ENCODE measurements at regions not wholly inside any gene's neighbourhood (a gene's known extent, or its start where the extent isn't known, plus 50 kb on each side); places are given as distances from the start of the nearest gene placed in this dataset.

DNA sequence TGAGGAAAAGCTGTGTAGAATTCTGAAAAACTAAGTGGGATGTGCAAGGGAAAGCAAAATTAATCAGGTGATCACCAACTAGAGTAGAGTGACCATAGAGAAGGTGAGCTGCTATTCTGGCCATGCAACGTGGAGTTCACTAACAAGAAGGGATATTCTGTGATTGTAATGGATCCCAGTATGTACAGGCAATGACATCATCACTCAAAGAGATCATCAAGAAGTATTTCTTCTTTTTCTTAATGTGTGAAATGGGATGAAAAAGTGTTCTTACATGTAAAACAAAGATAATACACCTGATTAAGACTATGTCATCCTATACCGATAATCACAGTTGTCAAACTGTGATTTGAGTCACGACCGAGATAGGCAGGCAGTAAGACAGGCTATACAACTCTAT, 101.2 kb downstream of the SMPDL3A start:
- DNase-seq (ENCODE audit: extremely low spot score): no peak
- Histone ChIP-seq H3K36me3 (no peaks in the 10 kb centered on the region), H3K27ac (replicated peaks in 1 of 4) (no peak overlapping the region), H3K27me3 (no peaks in the 10 kb centered on the region), H3K9me3 (no peaks in the 10 kb centered on the region), H3K4me1 (no peaks in the 10 kb centered on the region), H3K4me3 (no peak overlapping the region)
- intact Hi-C loops (cut with DNase I): no loop called here
- 82% methylated on average over 4 of the region's 4 CpGs for WGBS
- TF ChIP-seq EP300 (IDR thresholded peaks at IDR 0.05) (no peak), POLR2A (IDR thresholded peaks at IDR 0.05; ENCODE audit: low read depth) (no peak), POLR2AphosphoS5 (IDR thresholded peaks at IDR 0.05) (no peak)
- TF ChIP-seq, protein P1, sequence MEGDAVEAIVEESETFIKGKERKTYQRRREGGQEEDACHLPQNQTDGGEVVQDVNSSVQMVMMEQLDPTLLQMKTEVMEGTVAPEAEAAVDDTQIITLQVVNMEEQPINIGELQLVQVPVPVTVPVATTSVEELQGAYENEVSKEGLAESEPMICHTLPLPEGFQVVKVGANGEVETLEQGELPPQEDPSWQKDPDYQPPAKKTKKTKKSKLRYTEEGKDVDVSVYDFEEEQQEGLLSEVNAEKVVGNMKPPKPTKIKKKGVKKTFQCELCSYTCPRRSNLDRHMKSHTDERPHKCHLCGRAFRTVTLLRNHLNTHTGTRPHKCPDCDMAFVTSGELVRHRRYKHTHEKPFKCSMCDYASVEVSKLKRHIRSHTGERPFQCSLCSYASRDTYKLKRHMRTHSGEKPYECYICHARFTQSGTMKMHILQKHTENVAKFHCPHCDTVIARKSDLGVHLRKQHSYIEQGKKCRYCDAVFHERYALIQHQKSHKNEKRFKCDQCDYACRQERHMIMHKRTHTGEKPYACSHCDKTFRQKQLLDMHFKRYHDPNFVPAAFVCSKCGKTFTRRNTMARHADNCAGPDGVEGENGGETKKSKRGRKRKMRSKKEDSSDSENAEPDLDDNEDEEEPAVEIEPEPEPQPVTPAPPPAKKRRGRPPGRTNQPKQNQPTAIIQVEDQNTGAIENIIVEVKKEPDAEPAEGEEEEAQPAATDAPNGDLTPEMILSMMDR (IDR thresholded peaks at IDR 0.05): no peak

DNA sequence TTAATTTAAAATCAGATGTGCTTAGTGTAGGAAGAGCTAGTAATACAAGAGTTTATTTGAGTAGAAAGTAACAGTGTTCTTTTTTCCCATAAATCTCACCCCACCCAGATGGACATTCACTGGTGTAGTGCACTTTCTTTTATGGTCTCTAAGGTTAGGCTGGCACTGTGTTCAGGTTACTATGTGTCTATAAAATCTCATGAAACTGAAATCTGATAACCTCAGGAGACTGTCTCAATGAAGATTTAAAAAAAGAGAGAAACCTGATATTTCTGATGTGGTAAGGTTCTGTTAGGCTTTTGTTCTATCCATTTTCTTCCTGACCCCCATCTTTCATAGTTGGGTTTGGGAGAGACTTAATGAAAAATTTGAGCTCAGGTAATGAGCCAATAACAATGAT, 101.2 kb upstream of the CLVS2 start:
- intact Hi-C loops (cut with DNase I): no loop called here
- no peaks in the 10 kb centered on the region for H3K4me1 ChIP-seq

DNA sequence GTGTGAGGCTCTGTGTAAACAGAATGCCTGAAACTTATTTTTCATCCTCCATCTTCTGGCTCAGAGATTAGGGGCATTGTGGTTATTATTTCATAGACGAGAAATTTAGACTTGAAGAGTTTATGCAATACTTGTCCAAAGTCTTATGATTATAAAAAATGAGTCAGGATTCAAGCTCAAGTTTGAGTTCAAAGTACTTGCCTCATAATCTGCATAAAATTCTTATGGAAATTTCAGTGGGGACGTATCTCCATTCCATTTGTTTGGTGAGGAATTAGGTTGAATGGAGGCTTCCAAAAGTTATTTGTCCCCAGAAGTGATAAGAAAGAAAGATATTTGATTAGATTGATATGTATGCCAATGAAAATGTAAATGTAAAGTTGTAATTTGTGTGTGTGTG, 93.7 kb upstream of the CLVS2 start:
- H3K27me3 ChIP-seq: no peaks in the 10 kb centered on the region
- intact Hi-C loops (cut with DNase I): no loop called here
- no peak overlapping the region for H3K27ac ChIP-seq (replicated peaks in 1 of 4)
- H3K4me1 ChIP-seq: no peaks in the 10 kb centered on the region
- 64% methylated on average over 2 of the region's 2 CpGs for WGBS
- TF ChIP-seq POLR2A (IDR thresholded peaks at IDR 0.05; ENCODE audit: low read depth) (no peak), POLR2AphosphoS5 (IDR thresholded peaks at IDR 0.05) (no peak), EP300 (IDR thresholded peaks at IDR 0.05) (no peak)
- TF ChIP-seq, protein P1 (IDR thresholded peaks at IDR 0.05): no peak
- no peaks in the 10 kb centered on the region for H3K36me3 ChIP-seq
- DNase-seq (ENCODE audit: extremely low spot score): no peak
- no peaks in the 10 kb centered on the region for H3K9me3 ChIP-seq
- no peak overlapping the region for H3K4me3 ChIP-seq

More for the DNA sequence above, 101.2 kb upstream of the CLVS2 start:
- no peaks in the 10 kb centered on the region for H3K9me3 ChIP-seq
- no peaks in the 10 kb centered on the region for H3K36me3 ChIP-seq
- H3K27me3 ChIP-seq: no peaks in the 10 kb centered on the region
- no peak overlapping the region for H3K27ac ChIP-seq (replicated peaks in 1 of 4)
- no peak overlapping the region for H3K4me3 ChIP-seq
- TF ChIP-seq EP300 (IDR thresholded peaks at IDR 0.05) (no peak), POLR2AphosphoS5 (IDR thresholded peaks at IDR 0.05) (no peak), POLR2A (IDR thresholded peaks at IDR 0.05; ENCODE audit: low read depth) (no peak)
- TF ChIP-seq, protein P1 (IDR thresholded peaks at IDR 0.05): no peak
- DNase-seq (ENCODE audit: extremely low spot score): no peak

DNA sequence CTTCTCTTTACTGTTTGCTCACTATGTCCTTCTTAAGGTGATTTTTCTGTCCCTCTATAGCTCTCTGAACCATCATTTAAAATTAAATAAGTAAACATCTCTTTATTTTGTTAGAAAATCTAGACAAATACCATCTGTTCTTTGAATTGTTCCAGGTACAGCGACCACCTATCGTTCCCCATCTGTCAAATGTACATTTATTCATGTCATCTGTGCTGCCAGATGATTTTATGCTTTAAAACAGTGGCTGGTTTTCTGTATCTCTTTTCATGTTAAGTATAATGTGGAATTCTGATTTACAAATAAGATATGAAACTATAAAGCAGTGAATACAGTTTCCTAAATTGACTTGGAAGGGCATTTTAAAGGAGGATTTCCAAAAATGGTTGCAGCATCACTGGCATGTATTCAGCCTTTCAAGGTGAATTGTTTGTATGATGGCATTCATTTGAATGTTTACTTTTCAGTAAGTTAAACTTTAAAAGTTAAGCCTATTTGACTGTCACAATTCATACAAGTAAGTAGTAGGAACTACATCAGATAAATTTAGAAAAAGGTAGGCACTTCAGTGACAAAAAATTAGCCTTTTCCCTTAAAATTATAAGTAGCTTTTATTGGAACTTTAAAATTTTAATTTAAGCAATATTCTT, 92.6 kb upstream of the CLVS2 start:
- H3K27ac ChIP-seq (replicated peaks in 1 of 4): no peak overlapping the region
- TF ChIP-seq POLR2A (IDR thresholded peaks at IDR 0.05; ENCODE audit: low read depth): no peak
- no peak for TF ChIP-seq POLR2AphosphoS5 (IDR thresholded peaks at IDR 0.05)
- TF ChIP-seq, protein P1 (IDR thresholded peaks at IDR 0.05): no peak
- TF ChIP-seq EP300 (IDR thresholded peaks at IDR 0.05): no peak
- intact Hi-C loops (cut with DNase I): no loop called here
- no peak for DNase-seq (ENCODE audit: extremely low spot score)
- no peaks in the 10 kb centered on the region for H3K4me1 ChIP-seq
- no peaks in the 10 kb centered on the region for H3K9me3 ChIP-seq
- H3K4me3 ChIP-seq: no peak overlapping the region
- no peaks in the 10 kb centered on the region for H3K27me3 ChIP-seq
- no peaks in the 10 kb centered on the region for H3K36me3 ChIP-seq
- WGBS: 33% methylated on average over 2 of the region's 2 CpGs

DNA sequence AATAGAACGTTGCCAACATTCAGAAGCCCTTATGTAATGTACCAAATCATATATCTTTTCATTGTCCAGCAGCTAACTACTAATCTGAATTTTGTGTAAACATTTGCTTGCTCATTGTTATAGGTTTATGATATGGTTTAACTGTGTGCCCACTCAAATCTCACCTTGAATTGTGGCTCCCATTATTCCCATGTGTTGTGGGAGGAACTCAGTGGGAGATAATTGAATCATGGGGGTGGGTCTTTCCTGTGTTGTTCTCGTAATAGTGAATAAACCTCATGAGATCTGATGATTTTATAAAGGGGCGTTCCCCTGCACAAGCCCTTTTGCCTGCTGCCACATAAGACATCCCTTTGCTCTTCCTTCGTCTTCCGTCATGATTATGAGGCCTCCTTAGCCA, 91.9 kb upstream of the CLVS2 start:
- 74% methylated on average over 5 of the region's 5 CpGs for WGBS
- TF ChIP-seq, protein P1 (IDR thresholded peaks at IDR 0.05): no peak
- TF ChIP-seq POLR2AphosphoS5 (IDR thresholded peaks at IDR 0.05): no peak
- TF ChIP-seq POLR2A (IDR thresholded peaks at IDR 0.05; ENCODE audit: low read depth): no peak
- no peak for TF ChIP-seq EP300 (IDR thresholded peaks at IDR 0.05)

More for the DNA sequence above, 91.9 kb upstream of the CLVS2 start:
- Histone ChIP-seq H3K4me3 (no peak overlapping the region), H3K4me1 (no peaks in the 10 kb centered on the region), H3K27me3 (no peaks in the 10 kb centered on the region), H3K9me3 (no peaks in the 10 kb centered on the region), H3K27ac (replicated peaks in 1 of 4) (no peak overlapping the region), H3K36me3 (no peaks in the 10 kb centered on the region)
- intact Hi-C loops (cut with DNase I): no loop called here
- no peak for DNase-seq (ENCODE audit: extremely low spot score)

Data from esophagus muscularis mucosa (tissue), 4 donors.